NOMO-1 treated with DMSO at 0.1 percent for 48 hours (cell line): ENCODE measurements at regions not wholly inside any gene's neighbourhood (a gene's known extent, or its start where the extent isn't known, plus 50 kb on each side); places are given as distances from the start of the nearest gene placed in this dataset.
"Not testable (repeated sequence)": the region's sequence is repeated elsewhere in the genome, so short reads cannot be mapped to it uniquely, and the experiment has no call there.

Experiments used
- DNase-seq: peaks from one replicate; lab custom pipeline; 2025; ENCODE audit not compliant: unreplicated experiment; lab: John Stamatoyannopoulos, UW

DNA sequence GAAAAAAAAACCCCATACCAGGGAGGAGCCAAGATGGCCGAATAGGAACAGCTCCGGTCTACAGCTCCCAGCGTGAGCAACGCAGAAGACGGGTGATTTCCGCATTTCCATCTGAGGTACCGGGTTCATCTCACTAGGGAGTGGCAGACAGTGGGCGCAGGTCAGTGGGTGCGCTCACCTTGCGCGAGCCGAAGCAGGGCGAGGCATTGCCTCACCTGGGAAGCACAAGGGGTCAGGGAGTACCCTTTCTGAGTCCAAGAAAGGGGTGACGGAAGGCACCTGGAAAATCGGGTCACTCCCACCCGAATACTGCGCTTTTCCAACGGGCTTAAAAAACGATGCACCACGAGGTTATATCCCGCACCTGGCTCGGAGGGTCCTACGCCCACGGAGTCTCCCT is 1328.6 kb downstream of the GRIK2 start:
- DNase-seq = not testable (repeated sequence)

DNA sequence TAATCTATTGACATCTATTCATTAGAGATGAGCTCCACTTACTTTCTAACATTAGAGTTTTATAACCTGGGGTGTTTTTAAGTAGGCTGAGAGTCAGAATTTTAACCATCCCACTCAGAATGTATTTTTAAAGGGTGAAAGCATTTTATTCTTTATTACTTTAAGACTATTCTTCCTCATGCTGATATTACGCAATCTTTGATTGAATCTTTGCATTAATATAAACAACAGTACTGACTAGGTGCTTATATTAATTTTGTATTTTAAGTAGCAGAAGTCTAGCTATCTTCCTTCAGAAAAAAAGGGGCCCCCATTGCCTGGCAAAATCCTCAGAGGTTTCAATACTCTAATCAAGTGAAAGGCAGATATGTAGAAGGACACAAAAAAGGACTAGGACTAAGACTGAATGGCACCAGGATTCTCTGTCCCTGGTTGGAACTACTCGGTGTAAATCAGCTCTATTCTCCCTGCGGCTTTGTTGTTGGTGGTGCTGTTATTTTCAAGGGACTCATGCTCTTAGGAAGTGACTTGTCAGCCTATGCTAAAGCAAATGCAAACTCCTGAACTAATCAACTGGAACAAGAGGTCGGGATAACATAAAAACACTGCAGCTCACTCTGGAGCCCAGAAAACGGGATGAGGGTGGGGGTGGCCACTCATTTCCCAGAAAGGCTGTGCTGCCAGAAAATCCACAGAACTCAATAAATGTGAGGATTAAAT is 1324.4 kb downstream of the GRIK2 start:
- no peak for DNase-seq

DNA sequence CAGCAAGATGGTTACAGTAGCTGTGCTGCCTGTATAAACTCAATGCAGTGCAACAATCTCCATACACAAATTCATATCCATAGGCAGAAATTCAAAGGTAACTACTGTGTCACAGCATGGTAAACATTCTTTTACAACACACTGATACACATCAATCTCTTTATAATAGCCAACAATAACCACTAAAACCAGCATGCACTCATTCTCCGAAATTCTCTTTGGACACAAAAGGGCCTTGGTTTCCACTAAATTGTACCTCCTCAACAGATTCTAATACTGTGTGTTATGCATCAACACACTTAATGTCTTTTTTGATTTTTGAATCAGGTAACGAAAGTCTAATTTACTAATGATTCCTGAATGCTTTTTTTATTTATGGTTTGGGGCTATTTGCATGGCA is 1323.7 kb downstream of the GRIK2 start:
- no peak for DNase-seq

DNA sequence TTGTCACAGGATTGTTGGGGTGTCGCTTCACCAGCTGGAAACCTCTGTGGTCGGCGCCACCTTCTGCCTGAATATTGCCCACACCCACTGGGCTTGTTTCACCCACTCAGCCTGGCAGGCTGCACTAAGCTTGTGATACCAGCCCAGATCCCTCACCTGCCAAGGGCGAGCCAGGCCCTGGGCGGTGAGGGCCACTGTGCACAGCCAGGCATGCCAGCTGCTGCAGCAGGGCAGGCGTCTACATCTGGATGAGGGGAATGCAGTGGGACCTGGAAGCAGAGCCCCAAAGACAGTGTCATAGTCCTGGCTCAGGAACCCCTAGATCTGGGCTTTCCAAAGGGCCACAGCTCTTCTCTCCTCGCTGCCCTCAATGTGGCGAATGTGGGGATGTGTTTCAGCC is 1307.5 kb downstream of the GRIK2 start:
- DNase-seq = no peak

DNA sequence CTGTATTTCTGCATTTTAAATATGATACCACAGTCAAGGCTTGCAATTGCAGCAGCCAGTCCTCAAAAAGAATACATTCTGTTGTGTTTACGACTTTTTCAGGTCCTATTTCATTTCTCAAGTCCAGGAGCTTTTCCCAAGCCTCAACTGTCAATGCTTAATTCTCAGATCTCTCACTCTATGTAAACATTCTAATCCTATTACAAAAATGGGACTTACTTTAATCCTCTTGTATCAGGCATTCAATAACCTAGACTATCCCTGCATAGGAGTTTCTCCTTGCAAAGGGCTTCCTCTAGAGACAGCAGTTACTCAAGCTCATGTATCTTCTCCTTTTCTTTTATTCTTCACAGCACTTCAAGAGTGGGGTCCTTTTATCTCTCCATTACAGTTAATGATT is 1293.0 kb downstream of the GRIK2 start:
- no peak for DNase-seq

GRCh38 chr6:102680413-102680812 is 1286.9 kb downstream of the GRIK2 start:
- no peak for DNase-seq

DNA sequence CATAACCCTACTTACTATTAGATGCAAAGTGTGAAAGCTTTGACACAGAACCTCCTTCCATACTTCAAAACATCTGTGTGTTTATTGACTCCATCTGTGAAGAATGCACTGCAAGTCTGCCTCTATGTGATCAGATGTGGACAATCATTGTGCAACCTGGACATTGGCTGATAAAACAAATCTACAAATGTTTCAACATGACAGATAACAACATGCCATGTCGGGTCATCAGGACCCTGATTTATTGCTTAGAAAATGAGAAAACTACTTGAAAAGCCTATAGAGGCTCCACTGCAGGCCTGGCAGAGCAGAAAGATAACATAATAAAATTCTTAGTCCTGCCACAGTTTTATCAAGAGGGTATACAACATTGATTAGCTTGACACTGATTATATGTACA is 1286.4 kb downstream of the GRIK2 start:
- DNase-seq = no peak

GRCh38 chr6:102677225-102677624 is 1283.7 kb downstream of the GRIK2 start:
- DNase-seq = no peak

DNA sequence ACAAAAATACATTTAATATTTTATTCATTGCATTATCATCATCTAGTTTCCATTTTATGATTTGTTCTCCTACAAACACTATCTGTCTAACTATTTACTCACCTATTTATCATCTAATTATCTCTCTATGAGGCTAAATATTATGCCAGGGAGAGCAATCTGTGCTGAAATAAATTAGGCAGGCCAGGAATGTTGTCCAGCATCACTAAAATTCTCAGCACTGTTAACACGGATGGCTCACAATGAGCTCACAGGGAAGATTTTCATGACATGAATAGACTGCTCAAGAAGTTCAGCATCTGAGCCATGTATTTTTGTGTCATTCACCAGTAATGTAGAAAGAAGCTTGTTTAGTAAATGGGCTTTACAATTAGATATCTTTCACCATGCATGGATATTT is 1277.2 kb downstream of the GRIK2 start:
- DNase-seq = no peak

- no peak for DNase-seq
Observed at GRCh38 chr6:102662851-102663250, 1269.3 kb downstream of the GRIK2 start.

DNA sequence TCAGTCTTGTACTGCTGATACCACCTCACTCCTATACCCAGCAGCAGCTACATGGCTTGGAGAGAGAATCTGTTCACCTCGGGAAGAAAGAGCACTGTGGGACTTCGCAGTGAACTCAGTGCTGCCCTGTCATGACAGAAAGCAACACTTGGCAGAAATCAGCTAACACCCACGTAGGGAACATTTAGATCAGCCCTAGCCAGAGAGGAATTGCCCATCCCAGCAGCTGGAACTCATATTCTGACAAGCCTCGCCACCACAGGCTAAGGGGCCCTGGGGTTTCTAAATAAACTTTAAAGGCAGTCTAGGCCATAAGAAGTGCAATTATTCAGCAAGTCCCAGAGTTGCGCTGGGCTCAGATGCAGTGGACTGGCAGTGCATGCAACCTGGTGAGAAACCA is 1266.8 kb downstream of the GRIK2 start:
- no peak for DNase-seq

DNA sequence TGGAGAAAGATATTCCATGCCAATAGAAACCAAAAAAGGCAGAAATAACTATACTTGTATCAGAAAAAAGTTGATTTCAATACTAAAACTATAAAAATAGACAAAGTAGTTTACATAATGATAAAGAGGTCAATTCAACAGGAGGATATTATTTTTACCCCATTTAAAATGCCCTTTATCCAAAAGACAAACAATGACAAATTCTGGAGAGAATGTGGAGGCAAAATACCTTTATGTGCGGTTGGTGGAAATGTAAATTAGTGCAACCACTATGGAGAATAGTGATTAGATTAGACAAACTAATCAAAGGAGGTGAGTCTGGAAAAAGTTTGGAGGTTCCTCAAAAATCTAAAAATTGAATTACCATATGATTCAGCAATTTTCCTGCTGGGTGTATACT is 1262.3 kb downstream of the GRIK2 start:
- DNase-seq = no peak

DNA sequence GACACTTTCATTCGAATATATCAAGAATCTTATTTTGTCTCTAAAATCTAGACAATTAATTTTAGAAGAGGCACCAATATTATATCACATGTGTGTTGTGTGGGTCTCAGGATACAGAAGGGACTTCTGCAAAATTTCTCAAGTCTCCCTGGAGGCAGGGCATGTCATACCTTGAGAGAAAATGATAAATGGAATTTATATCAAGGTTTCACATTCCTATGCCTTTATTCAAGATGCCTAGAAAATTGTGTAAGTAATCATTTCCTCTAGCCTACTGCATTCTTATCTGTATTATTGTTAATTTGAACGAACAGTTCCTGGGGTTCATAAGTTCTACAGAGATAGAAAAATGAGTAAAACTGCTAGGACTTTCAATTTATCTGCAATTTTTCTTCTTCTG is 1247.9 kb downstream of the GRIK2 start:
- DNase-seq = no peak

- DNase-seq = no peak
Observed at GRCh38 chr6:102631921-102632320, 1238.4 kb downstream of the GRIK2 start.

DNA sequence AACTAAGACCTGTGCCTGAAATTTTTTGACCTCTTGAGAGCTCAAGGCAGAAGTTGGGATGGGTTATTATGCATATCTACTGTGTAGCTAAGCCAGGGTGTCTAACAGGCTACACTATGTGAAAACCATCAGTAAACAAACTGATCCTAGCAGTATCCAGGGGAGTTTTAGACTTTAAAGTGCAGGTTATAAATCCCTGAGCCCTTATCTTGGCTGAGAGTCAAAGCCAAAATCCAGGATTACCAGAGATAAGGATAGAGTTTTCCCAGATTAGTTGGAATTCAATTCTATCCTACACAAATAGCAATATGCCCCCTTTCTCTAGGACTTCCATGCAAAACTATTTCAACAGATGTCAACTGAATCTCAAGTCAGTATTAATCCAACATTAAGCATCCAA is 1229.7 kb downstream of the GRIK2 start:
- DNase-seq = no peak

DNA sequence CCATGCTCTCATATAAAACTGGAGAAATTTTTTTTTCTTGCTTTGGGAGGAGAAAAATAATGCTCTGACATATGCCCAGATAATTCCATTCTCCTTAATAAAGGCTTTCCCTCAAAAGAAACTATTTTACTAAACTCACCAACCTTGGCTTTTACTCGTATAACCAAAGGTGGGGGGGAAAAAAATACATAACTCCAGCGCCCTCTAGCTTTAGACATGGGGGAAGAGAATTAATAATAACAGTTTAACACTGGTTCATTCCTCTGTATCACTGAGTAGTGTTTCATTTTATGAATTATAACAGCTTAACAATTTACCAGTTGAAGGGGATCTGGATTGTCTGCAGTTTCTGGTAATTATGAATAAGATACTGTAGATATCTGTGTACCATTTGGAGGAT is 1226.1 kb downstream of the GRIK2 start:
- no peak for DNase-seq

- DNase-seq = no peak
Observed at GRCh38 chr6:102582569-102582968, 1189.1 kb downstream of the GRIK2 start.

DNA sequence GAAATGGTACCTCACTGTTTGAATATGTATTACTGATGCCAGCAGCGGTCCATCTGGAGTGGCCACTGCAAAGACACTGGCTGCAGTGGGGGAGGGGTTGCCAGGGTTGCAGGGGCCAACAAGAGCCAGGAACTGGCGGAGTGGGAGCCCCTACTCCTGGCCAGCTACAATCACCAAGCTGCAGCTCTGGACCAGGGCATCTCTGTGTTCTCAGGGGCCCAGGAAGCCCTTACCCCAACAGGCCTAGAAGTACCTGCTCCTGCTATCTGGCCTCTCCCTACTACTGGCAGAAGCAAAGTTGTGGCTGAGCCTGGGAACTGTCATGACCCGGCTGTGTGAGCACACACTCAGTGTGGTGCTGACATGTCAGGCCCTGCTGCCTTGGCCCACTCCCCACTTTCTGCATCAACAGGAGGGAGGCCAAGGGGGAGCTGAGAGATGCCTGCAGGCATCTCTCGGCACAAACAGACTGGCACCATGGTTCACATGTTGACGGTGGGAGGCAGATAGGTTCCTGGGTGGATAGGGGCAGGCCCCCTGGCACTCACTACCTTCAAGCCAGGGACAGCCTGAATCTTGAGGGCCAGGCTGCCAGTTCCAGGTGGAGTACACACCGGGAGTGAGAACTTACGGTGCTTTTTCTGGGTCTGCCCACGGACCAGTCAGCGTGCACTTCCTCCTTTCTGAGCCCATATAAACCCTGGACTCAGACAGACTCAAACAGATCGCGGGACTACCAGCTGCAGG is 1188.0 kb downstream of the GRIK2 start:
- DNase-seq = no peak

GRCh38 chr6:102571236-102571908 is 1177.9 kb downstream of the GRIK2 start:
- DNase-seq = no peak

DNA sequence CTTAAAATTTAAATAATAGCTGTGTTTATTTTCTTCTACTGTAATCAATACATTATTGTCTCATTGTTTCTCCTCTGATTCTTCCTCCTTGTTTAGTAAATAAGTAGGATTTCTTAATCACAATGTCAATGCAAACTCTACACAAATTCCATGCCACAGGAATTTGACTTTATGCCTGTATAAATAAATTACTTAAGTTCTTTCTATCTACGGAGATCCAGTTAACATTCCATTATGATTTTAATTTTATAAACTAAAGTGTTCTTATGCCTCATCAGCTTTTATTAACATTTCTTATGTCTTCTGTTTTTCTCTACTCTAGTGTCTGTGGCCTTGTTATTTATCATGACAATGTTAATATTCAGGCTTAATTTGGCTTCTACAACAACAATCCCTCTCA is 1169.2 kb downstream of the GRIK2 start:
- DNase-seq = no peak

GRCh38 chr6:102553214-102553613 is 1159.7 kb downstream of the GRIK2 start:
- DNase-seq = no peak

DNA sequence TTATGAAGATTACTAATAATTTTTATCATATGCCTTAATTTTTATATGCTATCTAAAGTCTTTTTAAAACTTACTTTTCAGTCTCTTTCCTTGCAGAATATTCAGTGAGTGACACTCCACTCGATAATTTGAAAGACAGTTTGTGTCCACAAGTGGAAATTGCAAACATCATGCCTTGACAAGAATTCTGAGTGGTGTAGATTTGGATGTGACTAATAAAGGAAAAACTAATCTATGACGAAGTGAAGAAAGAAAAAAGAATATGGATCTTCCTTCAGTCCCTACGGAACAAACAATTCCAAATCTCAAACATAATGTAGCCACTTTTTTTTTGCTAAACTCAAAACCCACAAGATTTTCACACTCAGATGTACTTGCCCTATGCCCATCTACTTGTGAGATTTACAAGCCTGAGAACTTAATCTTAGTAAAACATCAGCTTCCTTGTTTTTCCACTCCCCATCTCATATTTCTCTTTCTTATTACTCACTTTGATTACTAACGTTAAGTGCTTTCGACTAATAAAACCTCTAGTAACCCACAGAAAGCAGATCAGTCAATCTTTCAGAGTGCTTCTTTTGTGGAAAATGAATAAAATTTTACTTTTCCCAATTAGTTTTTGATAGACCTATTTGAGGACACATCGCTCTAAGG is 1155.8 kb downstream of the GRIK2 start:
- no peak for DNase-seq
